ENCODE measurements at regions not wholly inside any gene's neighbourhood (a gene's known extent, or its start where the extent isn't known, plus 50 kb on each side); places are given as distances from the start of the nearest gene placed in this dataset.
"Not testable (repeated sequence)": the region's sequence is repeated elsewhere in the genome, so short reads cannot be mapped to it uniquely, and the experiment has no call there.

- WGBS, 2 donors = 67 to 79% methylated on average over 6 of the region's 6 CpGs
- no peak for DNase-seq (ENCODE audit: low spot score in 2 of 2)
- no peak overlapping the region for H3K4me3 ChIP-seq
- no peak overlapping the region for H3K27ac ChIP-seq
- no peaks in the 10 kb centered on the region for H3K36me3 ChIP-seq
- TF ChIP-seq EP300 (IDR thresholded peaks at IDR 0.05) = no peak
- no peaks in the 10 kb centered on the region for H3K4me1 ChIP-seq
- H3K9me3 ChIP-seq = no peaks in the 10 kb centered on the region
- no peaks in the 10 kb centered on the region for H3K27me3 ChIP-seq
Measured at GRCh38 chr6:104462811-104463599, 396.7 kb downstream of the HACE1 start.

DNA sequence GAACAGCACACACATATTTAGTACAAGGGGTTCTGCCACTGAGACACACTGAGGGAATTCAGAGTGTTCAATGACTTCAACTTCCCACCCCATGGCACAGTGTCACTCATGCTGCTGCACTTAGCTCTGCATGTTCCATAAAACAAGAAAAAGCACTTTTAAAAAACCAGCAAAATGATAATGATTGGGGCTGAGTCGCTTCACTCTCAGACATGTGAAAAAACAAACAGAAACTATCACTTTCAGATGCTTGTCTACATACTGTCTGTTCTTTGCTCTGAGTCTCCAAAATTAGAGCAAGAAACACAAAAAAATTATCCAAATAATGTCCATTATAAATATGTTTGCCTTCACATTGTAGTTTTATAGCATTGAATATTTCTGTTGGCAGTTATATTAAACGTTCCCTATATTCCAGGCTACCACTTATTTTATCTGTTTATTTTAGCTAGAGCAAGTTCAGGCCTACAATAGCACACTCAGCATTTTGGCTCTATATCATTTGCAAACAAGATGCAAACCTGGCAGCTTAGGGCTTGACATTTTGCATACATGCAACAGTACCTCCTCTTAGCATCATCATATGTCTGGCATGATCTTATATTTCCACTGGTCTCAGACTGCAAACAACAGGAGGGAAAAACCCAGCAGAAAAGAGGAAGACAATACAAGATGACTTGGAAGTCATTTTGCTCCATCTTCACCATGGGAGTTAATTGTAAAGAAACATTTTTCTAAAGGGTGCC lies 398.8 kb downstream of the HACE1 start:
- DNase-seq (ENCODE audit: low spot score in 2 of 2) = no peak
- Histone ChIP-seq H3K9me3 (no peaks in the 10 kb centered on the region), H3K4me3 (no peak overlapping the region), H3K27me3 (no peaks in the 10 kb centered on the region), H3K36me3 (no peaks in the 10 kb centered on the region), H3K4me1 (no peaks in the 10 kb centered on the region), H3K27ac (no peak overlapping the region)
- WGBS, 2 donors = 41 to 60% methylated on average over 2 of the region's 2 CpGs
- TF ChIP-seq EP300 (IDR thresholded peaks at IDR 0.05) (no peak), POLR2A (IDR thresholded peaks at IDR 0.05) (no peak)
- TF ChIP-seq, protein P1, sequence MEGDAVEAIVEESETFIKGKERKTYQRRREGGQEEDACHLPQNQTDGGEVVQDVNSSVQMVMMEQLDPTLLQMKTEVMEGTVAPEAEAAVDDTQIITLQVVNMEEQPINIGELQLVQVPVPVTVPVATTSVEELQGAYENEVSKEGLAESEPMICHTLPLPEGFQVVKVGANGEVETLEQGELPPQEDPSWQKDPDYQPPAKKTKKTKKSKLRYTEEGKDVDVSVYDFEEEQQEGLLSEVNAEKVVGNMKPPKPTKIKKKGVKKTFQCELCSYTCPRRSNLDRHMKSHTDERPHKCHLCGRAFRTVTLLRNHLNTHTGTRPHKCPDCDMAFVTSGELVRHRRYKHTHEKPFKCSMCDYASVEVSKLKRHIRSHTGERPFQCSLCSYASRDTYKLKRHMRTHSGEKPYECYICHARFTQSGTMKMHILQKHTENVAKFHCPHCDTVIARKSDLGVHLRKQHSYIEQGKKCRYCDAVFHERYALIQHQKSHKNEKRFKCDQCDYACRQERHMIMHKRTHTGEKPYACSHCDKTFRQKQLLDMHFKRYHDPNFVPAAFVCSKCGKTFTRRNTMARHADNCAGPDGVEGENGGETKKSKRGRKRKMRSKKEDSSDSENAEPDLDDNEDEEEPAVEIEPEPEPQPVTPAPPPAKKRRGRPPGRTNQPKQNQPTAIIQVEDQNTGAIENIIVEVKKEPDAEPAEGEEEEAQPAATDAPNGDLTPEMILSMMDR (IDR thresholded peaks at IDR 0.05) = no peak

GRCh38 chr6:104459543-104459942 lies 400.2 kb downstream of the HACE1 start:
- no peaks in the 10 kb centered on the region for H3K9me3 ChIP-seq
- TF ChIP-seq POLR2A (IDR thresholded peaks at IDR 0.05) (no peak), EP300 (IDR thresholded peaks at IDR 0.05) (no peak)
- TF ChIP-seq, protein P1 (IDR thresholded peaks at IDR 0.05) = no peak
- DNase-seq (ENCODE audit: low spot score in 2 of 2) = no peak

GRCh38 chr6:104449918-104450317 lies 409.8 kb downstream of the HACE1 start:
- TF ChIP-seq, protein P1 (IDR thresholded peaks at IDR 0.05) = no peak
- TF ChIP-seq EP300 (IDR thresholded peaks at IDR 0.05) (no peak), POLR2A (IDR thresholded peaks at IDR 0.05) (no peak)
- DNase-seq (ENCODE audit: low spot score in 2 of 2) = no peak
- Histone ChIP-seq H3K9me3 (peaks cover 0 to 6% (median 0%) of the 10 kb centered on the region in 4 donors), H3K4me3 (no peak overlapping the region), H3K27me3 (no peaks in the 10 kb centered on the region), H3K27ac (no peak overlapping the region), H3K36me3 (no peaks in the 10 kb centered on the region), H3K4me1 (no peaks in the 10 kb centered on the region)
- 13 to 35% methylated on average over 1 of the region's 1 CpG for WGBS, 2 donors

More at GRCh38 chr6:104459543-104459942, 400.2 kb downstream of the HACE1 start:
- no peaks in the 10 kb centered on the region for H3K27me3 ChIP-seq
- no peak overlapping the region for H3K27ac ChIP-seq
- no peaks in the 10 kb centered on the region for H3K4me1 ChIP-seq
- H3K36me3 ChIP-seq = no peaks in the 10 kb centered on the region
- H3K4me3 ChIP-seq = no peak overlapping the region
- WGBS, 2 donors = 91 to 92% methylated on average over 1 of the region's 1 CpG

GRCh38 chr6:104446101-104447080 lies 413.3 kb downstream of the HACE1 start:
- not testable (repeated sequence) for H3K9me3 ChIP-seq; H3K27me3 ChIP-seq; H3K4me1 ChIP-seq; DNase-seq (ENCODE audit: low spot score in 2 of 2); H3K4me3 ChIP-seq; H3K27ac ChIP-seq; H3K36me3 ChIP-seq
- WGBS, 2 donors = 97% methylated on average over 31 to 42 of the region's 45 CpGs

Data from tibial nerve (tissue), 4 donors.